Mucosa of rectum (tissue), 2 donors: ENCODE measurements at regions not wholly inside any gene's neighbourhood (a gene's known extent, or its start where the extent isn't known, plus 50 kb on each side); places are given as distances from the start of the nearest gene placed in this dataset.

Experiments used
- H3K27ac ChIP-seq, 2 donors: one replicate each; pipeline ENCODE4 v1.7.0; 2013; ENCODE audit warnings: inconsistent platforms in 2 of 2, low read depth in 2 of 2, low read length in 2 of 2
- H3K27me3 ChIP-seq, 2 donors: one replicate each; pipeline ENCODE4 v1.7.0; 2013; ENCODE audit warnings: low read length in 2 of 2; ENCODE audit not compliant: control insufficient read depth in 2 of 2, insufficient read depth in 2 of 2
- H3K36me3 ChIP-seq, 2 donors: one replicate each; pipeline ENCODE4 v1.7.0; 2013; ENCODE audit warnings: low read length in 2 of 2; ENCODE audit not compliant: control insufficient read depth in 2 of 2, insufficient read depth in 2 of 2
- H3K4me1 ChIP-seq, 2 donors: one replicate each; pipeline ENCODE4 v1.7.0; 2013; ENCODE audit warnings: low read length in 2 of 2, mild to moderate bottlenecking in 1 of 2; ENCODE audit not compliant: control insufficient read depth in 2 of 2, insufficient read depth in 2 of 2
- H3K4me3 ChIP-seq, 2 donors: one replicate each; pipeline ENCODE4 v1.7.0; 2013; ENCODE audit warnings: low read length in 2 of 2
- H3K9ac ChIP-seq, 2 donors: one replicate each; pipeline ENCODE4 v1.7.0; 2013; ENCODE audit warnings: low read length in 2 of 2, low read depth in 1 of 2, mild to moderate bottlenecking in 1 of 2
- H3K9me3 ChIP-seq, 2 donors: one replicate each; pipeline ENCODE4 v1.7.0; 2013; ENCODE audit warnings: low read length in 2 of 2; ENCODE audit not compliant: control insufficient read depth in 2 of 2
- donor health status: healthy.
- donor health status: Normal muscosa, but diverticular disease.

DNA sequence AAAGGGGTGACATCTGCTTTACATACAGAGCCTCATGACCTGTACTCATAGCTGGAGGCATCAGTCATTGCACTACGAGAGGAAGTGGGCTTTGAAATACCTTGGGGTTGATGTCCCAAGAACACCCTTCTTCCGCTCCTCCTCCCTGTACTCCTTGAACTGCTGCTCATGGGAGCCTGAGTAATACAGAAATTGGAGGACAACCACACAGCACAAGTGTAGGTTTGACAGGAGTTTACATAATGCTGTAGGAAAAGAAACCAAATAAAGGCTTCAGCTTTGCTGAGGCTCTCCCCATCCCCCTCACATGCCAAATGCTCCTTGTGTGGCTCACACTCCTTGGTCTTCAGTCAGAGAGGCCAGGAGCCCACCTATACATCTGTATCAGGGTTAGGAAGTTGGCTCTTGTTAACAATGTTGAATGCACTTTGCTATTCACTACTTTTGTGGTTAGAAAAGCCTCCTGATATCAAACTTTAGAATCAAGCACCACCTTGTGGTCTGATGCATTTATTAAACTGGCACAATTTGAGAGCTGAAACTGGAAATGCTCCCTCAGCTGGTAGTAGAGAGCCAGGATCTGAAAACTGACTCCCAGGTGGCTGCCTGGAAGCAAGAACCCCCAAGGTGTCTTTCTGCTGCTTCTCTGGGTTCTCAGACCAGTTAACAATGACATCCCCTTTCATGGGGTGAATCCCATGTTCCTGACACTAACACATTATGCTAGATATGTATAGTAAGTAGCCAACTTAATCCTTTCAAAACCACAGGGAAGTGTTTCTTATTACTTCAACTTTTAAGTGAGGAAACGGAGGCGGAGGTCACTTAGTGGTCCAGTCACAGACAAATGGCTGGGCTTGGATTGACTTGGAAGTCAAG, 56.2 kb upstream of the EDN1 start:
- no peak overlapping the region for H3K9ac ChIP-seq
- H3K27me3 ChIP-seq = no peaks in the 10 kb centered on the region
- H3K4me3 ChIP-seq = no peak overlapping the region
- H3K36me3 ChIP-seq = no peaks in the 10 kb centered on the region
- H3K9me3 ChIP-seq = no peaks in the 10 kb centered on the region
- peaks cover 5 to 9% of the 10 kb centered on the region in 2 donors for H3K4me1 ChIP-seq
- peak overlapping the region in 1 of 2 donors; percentile 26 for H3K27ac ChIP-seq

DNA sequence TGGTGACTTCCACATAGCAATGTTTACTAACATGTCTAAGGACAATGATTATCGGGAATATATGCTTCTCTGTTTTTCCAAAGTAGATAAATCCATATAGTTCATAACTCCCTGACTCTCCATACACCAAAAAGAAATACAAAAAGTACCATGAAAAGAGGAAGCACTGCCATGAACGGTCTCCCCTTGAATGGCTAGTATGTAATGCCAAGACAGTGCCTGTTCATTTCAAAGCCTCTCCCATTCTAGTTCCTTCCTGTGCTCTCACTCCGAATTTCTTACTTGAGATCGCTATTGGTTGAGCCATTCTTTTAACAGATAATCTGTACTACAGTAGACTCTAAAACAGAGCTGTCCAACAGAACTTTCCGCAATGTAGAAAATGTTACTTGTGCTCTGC, 54.8 kb upstream of the EDN1 start:
- Histone ChIP-seq H3K27ac (no peak overlapping the region), H3K36me3 (no peaks in the 10 kb centered on the region), H3K9me3 (no peaks in the 10 kb centered on the region), H3K9ac (no peak overlapping the region), H3K4me3 (no peak overlapping the region), H3K27me3 (no peaks in the 10 kb centered on the region), H3K4me1 (peaks cover 4 to 9% of the 10 kb centered on the region in 2 donors)

DNA sequence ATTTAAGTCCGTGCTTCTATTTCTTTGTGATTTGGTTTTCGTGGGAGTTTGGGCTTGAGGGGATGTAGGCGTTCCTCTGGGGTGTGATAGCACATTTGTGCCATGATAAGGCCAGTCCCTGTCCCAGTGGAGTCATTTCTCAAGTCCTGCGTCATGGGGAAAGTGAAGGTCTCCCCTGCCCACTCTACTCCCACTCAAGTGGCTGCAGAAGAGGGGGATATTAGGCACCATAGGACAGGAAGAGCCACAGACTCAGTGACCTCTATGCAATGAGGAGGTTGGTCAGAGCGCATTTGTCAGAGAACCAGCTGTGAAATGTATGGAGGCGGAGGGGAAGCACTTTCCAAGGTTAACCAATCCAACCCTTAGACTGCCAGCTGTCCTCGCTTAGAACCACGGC, 51.9 kb upstream of the EDN1 start:
- Histone ChIP-seq H3K9ac (no peak overlapping the region), H3K4me1 (peaks cover 10 to 18% of the 10 kb centered on the region in 2 donors), H3K27ac (no peak overlapping the region), H3K27me3 (no peaks in the 10 kb centered on the region), H3K36me3 (no peaks in the 10 kb centered on the region), H3K9me3 (no peaks in the 10 kb centered on the region), H3K4me3 (no peak overlapping the region)
